Endodermal cell (in vitro differentiated cells): ENCODE measurements at regions not wholly inside any gene's neighbourhood (a gene's known extent, or its start where the extent isn't known, plus 50 kb on each side); places are given as distances from the start of the nearest gene placed in this dataset.

Source experiments
- DNase-seq: peaks from one replicate; pipeline ENCODE4 v3.0.0-alpha.2; 2017
- H3K27ac ChIP-seq: 2 replicates; pipeline ENCODE4 v1.5.1; 2013; ENCODE audit warnings: mild to moderate bottlenecking, low read depth, low read length, moderate library complexity
- H3K27me3 ChIP-seq: 2 replicates; pipeline ENCODE4 v1.6.1; 2013; ENCODE audit warnings: mild to moderate bottlenecking, low read length, moderate library complexity; ENCODE audit not compliant: insufficient read depth, control insufficient read depth, poor library complexity, severe bottlenecking
- H3K36me3 ChIP-seq: 2 replicates; pipeline ENCODE4 v1.7.0; 2013; ENCODE audit warnings: mild to moderate bottlenecking, low read length, moderate library complexity; ENCODE audit not compliant: control insufficient read depth, insufficient read depth
- H3K4me1 ChIP-seq: one replicate; pipeline ENCODE4 v1.7.0; 2013; ENCODE audit warnings: low read length; ENCODE audit not compliant: control insufficient read depth, insufficient read depth
- H3K4me3 ChIP-seq: 2 replicates; pipeline ENCODE4 v1.5.1; 2013; ENCODE audit warnings: mild to moderate bottlenecking, low read length, moderate library complexity
- H3K9ac ChIP-seq: 2 replicates; pipeline ENCODE4 v1.6.1; 2013; ENCODE audit warnings: mild to moderate bottlenecking, low read length, moderate library complexity; ENCODE audit not compliant: poor library complexity, severe bottlenecking; ENCODE audit errors: extremely low read depth
- H3K9me3 ChIP-seq: 2 replicates; pipeline ENCODE4 v1.6.1; 2013; ENCODE audit warnings: mild to moderate bottlenecking, low read length, moderate library complexity; ENCODE audit not compliant: control insufficient read depth
- H3K27ac Mint-ChIP-seq: 2 replicates; pipeline ENCODE4 v1.8.0; 2020; ENCODE audit warnings: mixed read lengths
- H3K27me3 Mint-ChIP-seq: 2 replicates; pipeline ENCODE4 v1.8.0; 2021; ENCODE audit warnings: mild to moderate bottlenecking, mixed read lengths; ENCODE audit not compliant: insufficient read depth
- H3K36me3 Mint-ChIP-seq: 2 replicates; pipeline ENCODE4 v1.8.0; 2020; ENCODE audit warnings: low read depth, mixed read lengths
- H3K4me1 Mint-ChIP-seq: 2 replicates; pipeline ENCODE4 v1.8.0; 2020; ENCODE audit warnings: mixed read lengths
- H3K4me3 Mint-ChIP-seq: 2 replicates; pipeline ENCODE4 v1.8.0; 2020; ENCODE audit warnings: mild to moderate bottlenecking, moderate library complexity, mixed read lengths
- H3K9me3 Mint-ChIP-seq: 2 replicates; pipeline ENCODE4 v1.8.0; 2020; ENCODE audit warnings: mild to moderate bottlenecking, mixed read lengths
- CTCF ChIP-seq: fragments of 200-600 bp; sonication (generic); conservative IDR thresholded peaks from 2 replicates; pipeline ENCODE4 v1.5.0; 2021; ENCODE audit warnings: antibody characterized with exemption, mild to moderate bottlenecking
- WGBS, 2 experiments: methylation state at CpG; one replicate each; pipeline versions ENCODE4 v1.1.5 to v1.1.7; 2013; ENCODE audit warnings: missing lambda C conversion rate in 2 of 2, mixed read lengths in 1 of 2; ENCODE audit not compliant: insufficient coverage in 1 of 2, insufficient read length in 1 of 2; 5-methylcytosine and 5-hydroxymethylcytosine counted together

GRCh38 chr3:55194376-55194775 lies 266.5 kb upstream of the LRTM1 start:
- H3K9me3 ChIP-seq: no peaks in the 10 kb centered on the region
- TF ChIP-seq CTCF: no peak
- DNase-seq: no peak
- Mint-ChIP-seq H3K4me3 (no peak overlapping the region), H3K9me3 (no peaks in the 10 kb centered on the region), H3K27me3 (no peaks in the 10 kb centered on the region), H3K36me3 (no peaks in the 10 kb centered on the region), H3K4me1 (no peaks in the 10 kb centered on the region), H3K27ac (no peak overlapping the region)
- no peaks in the 10 kb centered on the region for H3K4me1 ChIP-seq
- H3K27me3 ChIP-seq: no peaks in the 10 kb centered on the region
- 95% methylated on average over 3 of the region's 3 CpGs; no CpG with 5 or more reads in 1 of the 2 experiments for WGBS, 2 experiments
- H3K4me3 ChIP-seq: no peak overlapping the region
- no peak overlapping the region for H3K9ac ChIP-seq
- no peaks in the 10 kb centered on the region for H3K36me3 ChIP-seq
- no peak overlapping the region for H3K27ac ChIP-seq

- H3K4me3 Mint-ChIP-seq: no peak overlapping the region
- 75 to 91% methylated on average over 1 to 3 of the region's 4 CpGs for WGBS, 2 experiments
- no peak overlapping the region for H3K9ac ChIP-seq
Observed at GRCh38 chr3:55191911-55192775, 264.3 kb upstream of the LRTM1 start.

GRCh38 chr3:55190331-55190730 lies 262.5 kb upstream of the LRTM1 start:
- no peaks in the 10 kb centered on the region for H3K9me3 ChIP-seq
- H3K4me1 Mint-ChIP-seq: no peaks in the 10 kb centered on the region
- no peak overlapping the region for H3K27ac ChIP-seq
- no peaks in the 10 kb centered on the region for H3K27me3 ChIP-seq
- H3K27ac Mint-ChIP-seq: no peak overlapping the region
- peaks cover 1% of the 10 kb centered on the region for H3K9me3 Mint-ChIP-seq
- TF ChIP-seq CTCF: no peak
- 68 to 81% methylated on average over 6 of the region's 6 CpGs for WGBS, 2 experiments
- H3K4me1 ChIP-seq: no peaks in the 10 kb centered on the region
- H3K36me3 ChIP-seq: no peaks in the 10 kb centered on the region
- H3K4me3 ChIP-seq: no peak overlapping the region
- no peak for DNase-seq
- H3K4me3 Mint-ChIP-seq: no peak overlapping the region
- no peaks in the 10 kb centered on the region for H3K27me3 Mint-ChIP-seq
- no peaks in the 10 kb centered on the region for H3K36me3 Mint-ChIP-seq
- no peak overlapping the region for H3K9ac ChIP-seq

More at GRCh38 chr3:55191911-55192775, 264.3 kb upstream of the LRTM1 start:
- Mint-ChIP-seq H3K36me3 (no peaks in the 10 kb centered on the region), H3K27ac (no peak overlapping the region), H3K4me1 (no peaks in the 10 kb centered on the region), H3K27me3 (no peaks in the 10 kb centered on the region), H3K9me3 (peaks cover 1% of the 10 kb centered on the region)
- H3K27me3 ChIP-seq: no peaks in the 10 kb centered on the region
- H3K36me3 ChIP-seq: no peaks in the 10 kb centered on the region
- no peaks in the 10 kb centered on the region for H3K9me3 ChIP-seq
- H3K4me1 ChIP-seq: no peaks in the 10 kb centered on the region
- H3K27ac ChIP-seq: no peak overlapping the region
- TF ChIP-seq CTCF: no peak
- no peak for DNase-seq
- H3K4me3 ChIP-seq: no peak overlapping the region
